Stomach (tissue), 4 donors: ENCODE measurements at regions not wholly inside any gene's neighbourhood (a gene's known extent, or its start where the extent isn't known, plus 50 kb on each side); places are given as distances from the start of the nearest gene placed in this dataset.

Experiments
- EP300 ChIP-seq: sonication (generic); formaldehyde crosslinking; IDR thresholded peaks from one replicate; pipeline ENCODE4 v1.6.1; 2017; ENCODE audit warnings: antibody characterized with exemption
- POLR2A ChIP-seq, 4 donors: fragments of 450-650 bp; IDR thresholded peaks; one replicate each; pipeline ENCODE4 v1.6.1; 2016; ENCODE audit warnings: antibody characterized with exemption in 4 of 4, control low read depth in 2 of 4, mild to moderate bottlenecking in 1 of 4, moderate library complexity in 1 of 4
- POLR2AphosphoS5 ChIP-seq, 3 donors: sonication (generic); formaldehyde crosslinking; IDR thresholded peaks; one replicate each; pipeline ENCODE4 v1.6.1; 2016; ENCODE audit warnings: antibody characterized with exemption in 3 of 3
- TF ChIP-seq, protein P1 (sequence below), 7 experiments: fragments of 450-650 bp in 4 of 7; fragments of 200-600 bp in 3 of 7; sonication (generic) in 3 of 7; IDR thresholded peaks; one replicate each; pipeline ENCODE4 v1.5.1; 2016 to 2019; ENCODE audit warnings: antibody characterized with exemption in 7 of 7, control low read depth in 2 of 7, mild to moderate bottlenecking in 1 of 7

DNA sequence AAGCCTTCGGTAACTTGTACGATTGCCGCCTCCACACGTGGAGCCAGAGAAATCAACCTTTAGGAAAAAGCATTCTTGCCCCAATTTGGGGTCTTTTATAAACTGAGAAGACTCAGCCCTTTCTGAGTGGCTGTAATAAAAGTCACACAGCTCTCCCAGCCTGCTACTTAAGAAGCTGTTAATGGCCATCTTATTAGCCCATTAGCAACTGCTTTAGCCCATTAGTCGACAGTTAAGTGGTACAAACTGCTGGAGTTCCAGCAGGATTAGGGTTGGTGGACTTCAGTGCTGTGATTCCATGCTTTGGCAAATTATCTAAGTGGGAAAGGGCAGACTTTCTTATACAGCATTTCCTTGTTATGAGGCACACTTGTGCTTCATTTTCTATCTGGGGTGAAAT, 461.3 kb downstream of the RPS6KC1 start:
- TF ChIP-seq POLR2AphosphoS5 (IDR thresholded peaks at IDR 0.05) (no peak), POLR2A (IDR thresholded peaks at IDR 0.05) (no peak), EP300 (no peak)
- TF ChIP-seq, protein P1, sequence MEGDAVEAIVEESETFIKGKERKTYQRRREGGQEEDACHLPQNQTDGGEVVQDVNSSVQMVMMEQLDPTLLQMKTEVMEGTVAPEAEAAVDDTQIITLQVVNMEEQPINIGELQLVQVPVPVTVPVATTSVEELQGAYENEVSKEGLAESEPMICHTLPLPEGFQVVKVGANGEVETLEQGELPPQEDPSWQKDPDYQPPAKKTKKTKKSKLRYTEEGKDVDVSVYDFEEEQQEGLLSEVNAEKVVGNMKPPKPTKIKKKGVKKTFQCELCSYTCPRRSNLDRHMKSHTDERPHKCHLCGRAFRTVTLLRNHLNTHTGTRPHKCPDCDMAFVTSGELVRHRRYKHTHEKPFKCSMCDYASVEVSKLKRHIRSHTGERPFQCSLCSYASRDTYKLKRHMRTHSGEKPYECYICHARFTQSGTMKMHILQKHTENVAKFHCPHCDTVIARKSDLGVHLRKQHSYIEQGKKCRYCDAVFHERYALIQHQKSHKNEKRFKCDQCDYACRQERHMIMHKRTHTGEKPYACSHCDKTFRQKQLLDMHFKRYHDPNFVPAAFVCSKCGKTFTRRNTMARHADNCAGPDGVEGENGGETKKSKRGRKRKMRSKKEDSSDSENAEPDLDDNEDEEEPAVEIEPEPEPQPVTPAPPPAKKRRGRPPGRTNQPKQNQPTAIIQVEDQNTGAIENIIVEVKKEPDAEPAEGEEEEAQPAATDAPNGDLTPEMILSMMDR (IDR thresholded peaks at IDR 0.05), result no peak
